ENCODE measurements at regions not wholly inside any gene's neighbourhood (a gene's known extent, or its start where the extent isn't known, plus 50 kb on each side); places are given as distances from the start of the nearest gene placed in this dataset.

DNA sequence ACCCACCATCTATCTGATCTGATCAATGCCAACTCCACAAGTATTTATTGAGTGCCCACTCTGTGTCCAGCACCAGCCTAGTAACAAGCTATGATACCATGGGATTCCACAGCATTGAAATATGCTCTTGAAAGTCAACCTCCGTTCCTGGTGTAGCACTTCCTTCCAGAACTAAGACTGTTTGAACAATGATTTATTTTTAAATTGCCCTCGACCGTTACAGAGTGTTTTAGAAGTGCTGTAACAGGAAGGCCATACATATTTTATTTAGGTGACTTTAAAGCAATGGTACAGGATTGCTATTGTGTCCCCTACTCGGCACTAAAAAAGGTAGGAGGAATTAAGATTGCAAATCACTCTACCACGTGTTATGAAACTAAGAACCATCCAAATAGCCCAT lies 225.6 kb downstream of the TEX36 start:
- H3K27me3 Mint-ChIP-seq (ENCODE audit: unreplicated experiment) = no peaks in the 10 kb centered on the region
- no peak for DNase-seq
- TF ChIP-seq, protein P1, sequence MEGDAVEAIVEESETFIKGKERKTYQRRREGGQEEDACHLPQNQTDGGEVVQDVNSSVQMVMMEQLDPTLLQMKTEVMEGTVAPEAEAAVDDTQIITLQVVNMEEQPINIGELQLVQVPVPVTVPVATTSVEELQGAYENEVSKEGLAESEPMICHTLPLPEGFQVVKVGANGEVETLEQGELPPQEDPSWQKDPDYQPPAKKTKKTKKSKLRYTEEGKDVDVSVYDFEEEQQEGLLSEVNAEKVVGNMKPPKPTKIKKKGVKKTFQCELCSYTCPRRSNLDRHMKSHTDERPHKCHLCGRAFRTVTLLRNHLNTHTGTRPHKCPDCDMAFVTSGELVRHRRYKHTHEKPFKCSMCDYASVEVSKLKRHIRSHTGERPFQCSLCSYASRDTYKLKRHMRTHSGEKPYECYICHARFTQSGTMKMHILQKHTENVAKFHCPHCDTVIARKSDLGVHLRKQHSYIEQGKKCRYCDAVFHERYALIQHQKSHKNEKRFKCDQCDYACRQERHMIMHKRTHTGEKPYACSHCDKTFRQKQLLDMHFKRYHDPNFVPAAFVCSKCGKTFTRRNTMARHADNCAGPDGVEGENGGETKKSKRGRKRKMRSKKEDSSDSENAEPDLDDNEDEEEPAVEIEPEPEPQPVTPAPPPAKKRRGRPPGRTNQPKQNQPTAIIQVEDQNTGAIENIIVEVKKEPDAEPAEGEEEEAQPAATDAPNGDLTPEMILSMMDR (IDR thresholded peaks at IDR 0.05; ENCODE audit: partially characterized antibody, unreplicated experiment) = no peak
- H3K4me1 Mint-ChIP-seq (ENCODE audit: low read depth, unreplicated experiment) = no peaks in the 10 kb centered on the region
- H3K4me3 Mint-ChIP-seq (ENCODE audit: unreplicated experiment) = no peak overlapping the region
- H3K9me3 Mint-ChIP-seq (ENCODE audit: unreplicated experiment) = no peaks in the 10 kb centered on the region
- no peaks in the 10 kb centered on the region for H3K36me3 Mint-ChIP-seq (ENCODE audit: unreplicated experiment)
- no peak overlapping the region for H3K27ac Mint-ChIP-seq (ENCODE audit: unreplicated experiment)

DNA sequence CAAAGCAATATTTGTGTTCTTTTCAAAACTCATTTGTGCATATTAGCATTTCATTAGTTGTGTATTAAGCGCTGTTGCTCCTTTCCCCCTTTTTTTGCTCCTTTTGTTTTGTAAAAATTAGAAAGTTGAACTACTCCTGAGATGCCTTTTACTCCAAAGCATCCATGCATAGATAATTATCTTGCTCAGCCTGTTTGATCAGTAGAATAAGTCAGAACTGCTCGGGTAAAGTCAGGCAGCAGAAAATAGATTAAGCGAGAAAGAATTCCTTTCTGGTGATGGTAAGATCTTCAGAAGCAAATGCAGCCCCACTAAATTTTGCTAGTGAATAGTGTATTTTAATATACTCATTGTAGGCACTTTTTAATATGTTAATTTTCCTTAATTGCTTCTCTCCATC lies 227.1 kb downstream of the TEX36 start:
- Mint-ChIP-seq H3K9me3 (ENCODE audit: unreplicated experiment) (no peaks in the 10 kb centered on the region), H3K36me3 (ENCODE audit: unreplicated experiment) (no peaks in the 10 kb centered on the region), H3K4me3 (ENCODE audit: unreplicated experiment) (no peak overlapping the region), H3K4me1 (ENCODE audit: low read depth, unreplicated experiment) (no peaks in the 10 kb centered on the region), H3K27ac (ENCODE audit: unreplicated experiment) (no peak overlapping the region), H3K27me3 (ENCODE audit: unreplicated experiment) (no peaks in the 10 kb centered on the region)
- TF ChIP-seq, protein P1 (IDR thresholded peaks at IDR 0.05; ENCODE audit: partially characterized antibody, unreplicated experiment) = no peak
- DNase-seq = no peak

DNA sequence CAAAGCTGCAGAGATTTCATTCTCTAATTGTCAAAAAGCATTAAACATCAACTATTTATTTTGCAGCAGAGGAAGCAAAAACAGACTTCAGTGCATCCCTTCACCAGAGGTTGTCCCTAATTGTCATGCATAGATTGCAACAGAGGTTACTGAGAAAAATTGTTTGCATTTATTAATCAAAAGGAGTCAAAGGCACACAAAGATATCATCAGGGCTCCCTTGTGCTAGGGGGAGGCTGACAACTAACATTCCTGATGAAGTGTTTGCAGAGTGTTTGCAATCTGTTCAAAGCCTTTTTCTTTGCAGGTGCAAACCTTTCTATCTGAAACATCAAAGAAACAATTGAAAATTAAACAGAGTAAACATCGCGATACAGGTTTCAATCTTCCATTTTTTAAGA lies 227.5 kb downstream of the TEX36 start:
- DNase-seq = no peak
- TF ChIP-seq, protein P1 (IDR thresholded peaks at IDR 0.05; ENCODE audit: partially characterized antibody, unreplicated experiment) = no peak
- Mint-ChIP-seq H3K4me3 (ENCODE audit: unreplicated experiment) (no peak overlapping the region), H3K36me3 (ENCODE audit: unreplicated experiment) (no peaks in the 10 kb centered on the region), H3K27ac (ENCODE audit: unreplicated experiment) (no peak overlapping the region), H3K9me3 (ENCODE audit: unreplicated experiment) (no peaks in the 10 kb centered on the region), H3K4me1 (ENCODE audit: low read depth, unreplicated experiment) (no peaks in the 10 kb centered on the region), H3K27me3 (ENCODE audit: unreplicated experiment) (no peaks in the 10 kb centered on the region)

DNA sequence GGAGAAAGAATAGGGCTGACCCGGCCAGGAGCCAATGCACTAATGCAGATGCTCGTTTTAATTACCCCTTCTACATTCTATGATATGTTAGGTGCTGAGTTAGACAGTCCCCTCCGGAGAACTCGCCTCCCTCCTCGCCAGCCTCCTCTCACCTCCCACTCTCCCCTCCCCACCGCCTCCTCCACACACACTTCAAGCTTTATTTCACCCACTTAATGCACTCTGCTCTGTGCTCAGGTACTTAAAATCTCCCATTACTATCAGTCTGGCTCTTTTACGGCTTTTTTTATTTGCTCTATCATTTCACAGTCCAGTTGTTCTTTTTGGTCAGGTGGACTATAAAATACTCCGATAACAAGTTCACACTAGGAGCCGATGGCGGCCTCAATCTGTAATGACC lies 231.6 kb downstream of the TEX36 start:
- H3K4me1 Mint-ChIP-seq (ENCODE audit: low read depth, unreplicated experiment) = no peaks in the 10 kb centered on the region
- no peak for DNase-seq
- TF ChIP-seq, protein P1 (IDR thresholded peaks at IDR 0.05; ENCODE audit: partially characterized antibody, unreplicated experiment) = no peak
- no peaks in the 10 kb centered on the region for H3K36me3 Mint-ChIP-seq (ENCODE audit: unreplicated experiment)
- H3K4me3 Mint-ChIP-seq (ENCODE audit: unreplicated experiment) = no peak overlapping the region
- H3K27me3 Mint-ChIP-seq (ENCODE audit: unreplicated experiment) = no peaks in the 10 kb centered on the region
- H3K9me3 Mint-ChIP-seq (ENCODE audit: unreplicated experiment) = no peaks in the 10 kb centered on the region
- no peak overlapping the region for H3K27ac Mint-ChIP-seq (ENCODE audit: unreplicated experiment)

DNA sequence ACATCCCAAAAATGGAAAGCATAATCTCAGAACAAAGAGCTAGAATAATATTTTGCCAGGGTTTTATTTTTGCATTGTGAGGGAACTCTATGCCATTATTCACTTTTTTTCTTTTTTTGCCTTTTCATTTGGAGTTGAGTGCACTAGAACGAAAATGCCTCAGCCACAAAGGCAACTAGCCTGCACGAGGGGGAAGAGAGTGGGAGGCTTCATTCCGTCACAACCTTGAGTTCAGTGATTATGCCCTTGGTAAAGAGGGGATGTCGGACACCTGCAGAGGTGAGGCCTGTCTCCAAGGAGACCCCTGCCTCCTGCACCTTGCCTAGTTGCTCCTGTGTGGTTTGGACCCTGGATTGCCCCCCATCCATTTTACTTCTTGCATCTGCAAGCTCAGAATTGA lies 232.7 kb downstream of the TEX36 start:
- DNase-seq = no peak
- Mint-ChIP-seq H3K4me3 (ENCODE audit: unreplicated experiment) (no peak overlapping the region), H3K9me3 (ENCODE audit: unreplicated experiment) (no peaks in the 10 kb centered on the region), H3K27me3 (ENCODE audit: unreplicated experiment) (no peaks in the 10 kb centered on the region), H3K27ac (ENCODE audit: unreplicated experiment) (no peak overlapping the region), H3K4me1 (ENCODE audit: low read depth, unreplicated experiment) (no peaks in the 10 kb centered on the region), H3K36me3 (ENCODE audit: unreplicated experiment) (no peaks in the 10 kb centered on the region)
- TF ChIP-seq, protein P1 (IDR thresholded peaks at IDR 0.05; ENCODE audit: partially characterized antibody, unreplicated experiment) = no peak

Measured in glutamatergic neuron (in vitro differentiated cells).